ENCODE measurements at regions not wholly inside any gene's neighbourhood (a gene's known extent, or its start where the extent isn't known, plus 50 kb on each side); places are given as distances from the start of the nearest gene placed in this dataset.
"Not testable (repeated sequence)": the region's sequence is repeated elsewhere in the genome, so short reads cannot be mapped to it uniquely, and the experiment has no call there.

DNA sequence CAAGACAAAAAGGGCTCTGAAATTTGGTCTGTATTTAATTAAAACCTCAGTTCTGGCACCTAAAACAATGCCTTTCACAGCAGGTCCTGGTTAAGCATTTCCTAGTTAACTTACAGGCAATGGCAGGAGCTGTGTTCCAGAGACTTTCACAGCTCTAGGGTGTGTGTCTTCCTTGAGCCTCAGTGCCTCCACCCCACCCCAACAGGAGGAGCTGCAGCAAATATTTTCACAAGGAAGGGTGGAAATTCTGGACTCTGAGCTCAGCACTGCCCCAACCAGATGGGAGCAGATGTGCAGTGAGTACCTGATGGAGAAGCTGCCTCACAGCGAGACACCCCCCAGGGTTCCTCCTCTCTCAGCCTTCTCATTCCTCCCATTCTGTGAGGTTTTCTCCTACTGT, 106.3 kb upstream of the SPATA12 start:
- no peak for DNase-seq

DNA sequence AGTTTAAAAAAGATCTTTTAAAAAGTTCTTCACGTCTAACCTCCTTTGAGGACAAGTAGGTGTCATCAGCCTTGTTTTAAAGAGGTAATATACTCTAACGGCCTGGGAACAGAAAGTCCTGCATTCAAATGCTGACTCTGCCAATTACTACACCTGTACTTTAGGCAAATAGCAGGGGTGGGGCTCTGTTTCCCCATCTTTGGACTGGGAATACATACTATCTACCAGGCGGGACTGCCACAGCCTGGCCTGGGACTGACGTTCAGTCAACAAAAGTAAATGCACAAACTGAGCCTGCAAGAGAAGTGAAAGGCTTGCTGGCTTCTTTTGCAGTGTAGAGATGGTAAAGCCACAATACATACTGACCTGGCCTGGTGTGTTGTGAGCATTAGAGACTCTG, 107.6 kb upstream of the SPATA12 start:
- DNase-seq, result no peak

DNA sequence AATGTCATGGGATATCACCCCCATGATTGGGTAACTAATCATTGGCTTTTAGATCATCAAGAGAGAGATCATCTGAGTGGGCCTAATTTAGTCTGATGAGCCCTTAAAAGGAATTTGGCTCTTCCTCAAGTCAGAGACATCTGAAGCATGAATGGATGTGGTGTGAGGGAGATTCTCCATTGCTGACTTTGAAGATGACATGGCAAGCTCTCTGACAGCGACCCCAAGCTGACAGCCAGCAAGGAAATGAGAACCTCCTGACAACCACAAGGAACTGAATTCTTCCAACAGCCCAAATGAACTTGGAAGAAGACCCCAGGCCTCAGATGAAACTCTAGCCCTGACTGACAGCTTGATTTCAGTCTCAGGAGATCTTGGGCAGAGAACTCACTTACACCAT, 108.4 kb upstream of the SPATA12 start:
- DNase-seq, result no peak

DNA sequence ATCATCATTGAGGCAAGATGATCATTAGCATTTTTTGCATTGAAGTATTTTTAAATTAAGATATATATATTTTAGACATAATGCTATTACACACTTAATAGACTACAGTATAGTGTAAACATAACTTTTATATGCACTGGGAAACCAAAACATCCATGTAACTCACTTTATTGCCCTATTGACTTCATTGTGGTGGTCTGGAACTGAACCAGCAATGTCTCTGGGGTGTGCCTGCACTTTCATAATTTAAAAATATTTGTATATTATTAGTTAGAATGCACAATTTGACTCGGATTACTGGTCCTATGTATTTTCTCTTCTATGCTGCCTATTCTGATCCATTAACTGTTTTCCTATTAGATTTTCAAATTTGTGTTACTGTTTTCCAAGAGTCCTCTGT, 109.1 kb upstream of the SPATA12 start:
- no peak for DNase-seq

DNA sequence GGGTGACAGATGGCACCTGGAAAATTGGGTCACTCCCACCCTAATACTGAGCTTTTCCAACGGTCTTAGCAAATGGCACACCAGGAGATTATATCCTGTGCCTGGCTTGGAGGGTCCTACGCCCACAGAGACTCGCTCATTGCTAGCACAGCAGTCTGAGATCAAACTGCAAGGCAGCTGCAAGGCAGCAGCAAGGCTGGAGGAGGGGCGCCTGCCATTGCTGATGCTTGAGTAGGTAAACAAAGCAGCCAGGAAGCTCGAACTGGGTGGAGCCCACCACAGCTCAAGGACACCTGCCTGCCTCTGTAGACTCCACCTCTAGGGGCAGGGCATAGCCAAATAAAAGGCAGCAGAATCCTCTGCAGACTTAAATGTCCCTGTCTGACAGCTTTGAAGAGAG, 115.1 kb upstream of the SPATA12 start:
- not testable (repeated sequence) for DNase-seq

DNA sequence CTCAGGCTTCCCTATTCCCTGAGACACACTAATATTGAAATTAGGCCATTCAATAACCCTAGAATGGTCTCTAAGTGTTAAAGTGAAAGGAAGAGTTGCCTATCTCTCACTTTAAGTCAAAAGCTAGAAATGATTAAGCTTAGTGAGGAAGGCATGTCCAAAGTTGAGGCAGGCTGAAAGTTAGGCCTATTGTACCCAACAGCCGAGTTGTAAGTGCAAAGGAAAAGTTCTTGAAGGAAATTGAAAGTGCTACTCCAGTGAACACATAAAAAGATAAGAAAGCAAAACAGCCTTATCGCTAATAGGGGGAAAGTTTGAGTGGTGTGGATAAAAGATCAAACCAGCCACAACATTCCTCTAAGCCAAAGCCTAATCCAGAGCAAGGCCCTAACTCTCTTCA, 117.9 kb upstream of the SPATA12 start:
- DNase-seq, result no peak

DNA sequence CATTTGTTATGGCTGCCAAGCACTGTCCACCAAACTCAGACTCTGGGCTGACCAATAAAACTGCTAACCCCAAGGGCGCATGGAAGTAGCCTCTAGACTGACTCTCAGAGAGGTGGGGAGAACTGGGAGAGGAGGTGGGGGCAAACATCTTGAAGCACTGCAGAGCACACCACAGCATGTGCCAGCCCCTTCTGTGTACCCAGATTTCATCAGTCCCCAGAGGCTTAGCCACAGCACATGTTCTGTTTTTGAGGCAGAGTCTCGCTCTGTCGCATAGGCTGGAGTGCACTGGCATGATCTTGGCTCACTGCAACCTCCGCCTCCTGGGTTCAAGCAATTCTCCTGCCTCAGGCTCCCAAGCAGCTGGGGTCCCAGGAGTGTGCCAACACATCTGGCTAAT, 119.5 kb upstream of the SPATA12 start:
- DNase-seq, result no peak

DNA sequence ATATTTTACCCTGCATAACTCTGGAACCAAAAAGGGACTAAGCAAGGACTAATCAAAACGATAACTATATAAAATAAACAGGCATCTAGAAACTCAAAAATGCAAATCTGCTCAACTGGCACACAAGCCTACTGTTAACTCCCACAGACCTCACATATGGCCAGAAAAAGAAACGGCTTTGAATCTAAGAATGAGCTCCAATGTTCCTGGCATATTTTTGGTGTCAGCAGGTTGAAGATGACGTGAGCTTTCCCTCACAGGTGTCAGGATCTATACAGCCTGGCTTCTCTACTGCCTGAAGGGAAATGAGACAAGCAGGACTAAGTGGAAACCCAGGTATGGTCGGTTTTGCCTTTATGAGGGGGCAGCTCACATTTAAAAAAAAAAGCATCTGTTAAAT, 120.1 kb upstream of the SPATA12 start:
- DNase-seq, result no peak

DNA sequence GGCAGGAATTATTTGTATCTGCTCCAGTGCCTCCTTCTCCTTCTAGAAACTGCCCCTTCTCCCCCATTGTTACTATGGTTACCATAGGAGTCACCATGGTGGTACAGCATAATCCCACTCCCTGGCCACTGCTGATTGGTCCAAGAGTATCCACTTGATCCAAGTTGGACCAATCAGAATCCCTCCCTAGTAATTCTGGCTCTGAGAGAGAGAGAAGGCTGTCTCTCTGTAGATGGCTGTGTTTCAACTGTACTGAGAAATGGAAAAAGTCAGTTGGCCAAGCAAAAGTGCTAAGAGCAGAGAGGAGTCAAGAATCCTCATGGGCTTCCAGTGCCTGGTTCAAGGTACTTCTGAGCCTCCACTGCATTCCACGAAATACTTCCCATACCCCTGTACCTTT, 120.6 kb upstream of the SPATA12 start:
- no peak for DNase-seq

DNA sequence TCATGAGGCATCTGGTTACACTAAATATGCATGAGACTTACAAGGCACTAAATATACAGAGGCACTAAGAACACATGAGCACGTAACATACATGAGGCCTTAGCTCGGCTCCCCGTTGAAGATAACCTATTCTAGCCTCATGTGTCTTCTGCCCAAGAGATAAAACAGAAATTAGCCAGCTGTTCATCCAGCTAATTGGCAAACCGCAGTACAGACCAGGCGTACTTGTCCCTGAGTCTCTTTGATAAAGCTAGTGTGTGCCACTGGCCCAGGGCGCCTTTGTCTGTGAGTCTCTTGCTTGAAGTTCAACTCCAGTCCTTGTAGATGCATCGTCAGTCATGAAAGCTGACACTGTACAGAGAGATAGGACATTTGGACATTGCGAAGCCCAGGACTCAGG, 121.9 kb upstream of the SPATA12 start:
- DNase-seq, result no peak

DNA sequence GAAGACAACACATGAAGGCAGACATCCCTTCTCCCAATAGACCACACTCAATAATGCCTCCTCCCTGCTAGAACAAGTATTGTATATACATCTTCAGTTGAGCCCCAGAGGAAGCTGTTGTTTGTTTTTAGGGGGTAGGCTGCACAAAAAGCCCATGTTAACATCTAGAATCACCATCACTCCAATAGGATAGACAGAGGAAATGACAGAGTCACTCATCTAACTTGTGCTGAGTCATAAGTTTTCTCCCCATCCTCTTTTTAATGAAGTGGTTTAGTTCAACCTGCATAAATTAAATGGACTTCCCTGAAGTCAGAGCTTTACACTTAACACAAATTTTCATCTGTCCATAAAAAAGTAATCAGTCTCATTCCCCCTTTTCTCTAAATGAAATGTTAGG, 122.9 kb upstream of the SPATA12 start:
- DNase-seq, result no peak

DNA sequence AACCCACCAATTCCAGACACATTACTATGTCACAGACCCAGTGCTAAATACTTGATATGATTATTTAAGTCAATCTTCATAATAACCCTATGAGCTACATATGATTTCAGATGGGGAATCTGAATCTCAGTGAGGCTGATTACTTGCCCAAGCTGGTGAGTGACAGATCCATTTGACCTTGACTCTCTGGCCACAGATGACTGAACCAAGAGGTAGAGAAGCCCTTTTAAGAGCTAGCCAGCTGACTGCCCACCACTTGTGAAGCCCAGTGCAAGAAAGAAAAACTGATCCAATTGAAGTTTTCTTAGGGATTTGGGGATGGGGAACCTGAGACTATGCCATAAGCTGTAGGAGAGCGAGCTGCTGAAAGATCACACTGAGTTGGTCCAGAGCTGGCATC, 124.7 kb upstream of the SPATA12 start:
- no peak for DNase-seq

DNA sequence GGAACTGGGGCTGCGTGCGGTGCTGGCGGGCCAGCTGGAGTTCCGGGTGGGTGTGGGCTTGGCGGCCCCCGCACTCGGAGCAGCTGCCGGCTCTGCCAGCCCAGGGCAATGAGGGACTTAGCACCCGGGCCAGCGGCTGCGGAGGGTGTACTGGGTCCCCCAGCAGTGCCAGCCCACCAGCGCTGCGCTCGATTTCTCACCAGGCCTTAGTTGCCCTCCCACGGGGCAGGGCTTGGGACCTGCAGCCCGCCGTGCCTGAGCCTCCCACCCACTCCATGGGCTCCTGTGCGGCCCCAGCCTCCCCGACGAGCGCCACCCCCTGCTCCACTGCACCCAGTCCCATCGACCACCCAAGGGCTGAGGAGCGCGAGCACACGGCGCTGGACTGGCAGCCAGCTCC, 126.0 kb upstream of the SPATA12 start:
- not testable (repeated sequence) for DNase-seq

DNA sequence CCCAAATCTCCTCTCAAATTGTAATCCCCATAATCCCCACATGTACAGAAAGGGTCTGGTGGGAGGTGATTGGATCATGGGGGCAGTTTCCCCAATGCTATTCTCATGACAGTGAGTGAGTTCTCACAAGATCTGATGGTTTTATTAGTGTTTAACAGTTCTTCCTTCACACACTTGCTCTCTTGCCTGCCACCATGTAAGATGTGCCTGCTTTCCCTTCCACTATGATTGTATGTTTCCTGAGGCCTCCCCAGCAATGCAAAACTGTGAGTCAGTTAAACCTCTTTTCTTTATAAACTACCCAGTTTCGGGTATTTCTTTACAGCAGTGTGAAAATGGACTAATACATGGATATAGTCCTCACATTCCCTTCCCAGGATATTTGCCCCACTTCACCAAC, 126.7 kb upstream of the SPATA12 start:
- DNase-seq, result no peak

DNA sequence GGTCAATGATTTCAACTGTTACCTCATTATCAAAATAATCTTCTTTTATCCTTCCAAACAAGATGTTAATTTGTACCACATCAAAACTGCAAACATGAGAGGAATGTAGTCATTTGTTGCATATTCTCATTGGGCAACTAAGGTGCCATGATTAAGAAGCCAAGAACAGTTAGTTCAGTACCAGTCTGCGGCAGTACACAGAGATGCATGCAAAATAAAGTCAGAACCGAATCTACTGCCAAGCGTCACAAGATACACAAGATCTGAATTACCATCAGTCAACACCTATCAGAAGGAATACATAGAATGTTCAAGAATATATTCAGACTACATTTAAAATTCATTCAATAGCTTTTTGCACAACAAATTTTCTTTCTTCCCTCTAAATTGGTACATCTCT, 127.6 kb upstream of the SPATA12 start:
- DNase-seq, result no peak

DNA sequence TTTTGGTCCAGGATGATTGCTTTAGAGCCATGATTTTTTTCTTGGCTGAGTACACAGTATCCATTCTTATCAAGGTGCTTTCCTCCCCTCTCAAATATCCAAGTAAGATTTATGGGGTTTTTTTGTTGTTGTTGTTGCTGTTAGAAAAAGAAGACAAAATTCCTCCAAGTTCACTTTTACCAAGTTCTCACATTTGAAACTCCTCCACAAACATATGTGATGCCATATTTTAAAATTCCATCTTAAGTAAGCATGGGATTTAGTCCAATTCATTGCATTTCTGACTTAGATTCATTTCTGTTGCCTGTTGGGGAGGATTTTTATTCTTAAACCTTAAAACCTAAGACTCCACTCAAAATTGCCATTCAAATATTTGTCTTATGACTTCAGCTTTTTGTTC, 128.6 kb upstream of the SPATA12 start:
- no peak for DNase-seq

DNA sequence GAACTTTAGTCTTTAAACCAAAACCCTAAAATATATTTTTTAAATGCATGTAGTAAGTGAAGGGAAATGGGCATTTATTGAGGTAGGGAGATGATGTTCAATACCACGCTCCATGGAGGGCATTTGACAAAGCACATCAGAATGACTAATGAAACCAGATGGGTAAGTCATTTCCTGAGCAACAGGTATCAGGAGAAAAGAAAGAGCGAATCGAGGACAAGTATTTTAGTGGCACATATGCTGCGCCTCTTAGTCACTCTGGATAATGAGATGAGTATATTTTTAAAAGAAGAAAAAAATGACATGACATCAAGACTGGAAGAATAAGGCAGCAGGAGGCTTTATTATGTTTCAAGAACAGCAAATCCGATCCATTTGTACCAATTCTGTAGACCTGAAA, 129.0 kb upstream of the ARHGEF3 start:
- DNase-seq, result no peak

DNA sequence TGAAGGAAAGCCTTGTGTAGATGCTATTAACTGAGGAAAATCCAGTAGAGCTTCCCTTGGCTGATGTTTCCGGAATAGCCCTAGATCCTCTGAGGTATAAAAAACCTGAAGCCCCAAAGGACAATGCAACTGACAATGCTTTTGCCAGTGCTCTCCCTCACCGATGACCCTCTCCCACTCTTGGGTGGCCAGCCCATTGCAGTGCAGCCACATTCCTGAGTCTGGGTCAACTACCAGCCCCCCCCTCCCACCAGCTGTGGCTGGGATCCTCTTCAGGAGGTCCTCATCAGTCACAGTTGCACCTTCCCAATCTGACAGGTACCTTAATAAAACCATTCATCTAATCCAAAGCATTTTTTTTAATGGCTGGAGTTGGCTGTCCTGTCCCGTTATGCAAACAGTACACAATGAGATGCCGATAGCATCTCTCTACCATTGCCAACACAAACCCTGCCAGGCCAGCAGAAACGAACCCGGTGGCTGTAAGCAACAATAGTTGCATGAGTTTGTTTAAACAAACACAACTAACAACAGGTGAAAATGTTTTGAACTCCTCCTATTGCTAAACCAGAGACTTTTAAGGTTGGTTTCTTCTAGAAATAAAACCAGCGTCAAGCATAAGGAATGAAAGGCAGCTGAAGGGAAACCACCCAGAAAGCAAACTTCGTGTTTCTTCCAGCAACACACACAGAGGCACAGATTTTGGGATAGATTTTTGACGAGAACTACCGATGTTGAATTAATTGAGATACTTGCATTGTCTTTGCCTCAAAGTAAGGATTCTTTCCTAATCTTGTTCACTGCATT, 128.3 kb upstream of the ARHGEF3 start:
- DNase-seq, result no peak

DNA sequence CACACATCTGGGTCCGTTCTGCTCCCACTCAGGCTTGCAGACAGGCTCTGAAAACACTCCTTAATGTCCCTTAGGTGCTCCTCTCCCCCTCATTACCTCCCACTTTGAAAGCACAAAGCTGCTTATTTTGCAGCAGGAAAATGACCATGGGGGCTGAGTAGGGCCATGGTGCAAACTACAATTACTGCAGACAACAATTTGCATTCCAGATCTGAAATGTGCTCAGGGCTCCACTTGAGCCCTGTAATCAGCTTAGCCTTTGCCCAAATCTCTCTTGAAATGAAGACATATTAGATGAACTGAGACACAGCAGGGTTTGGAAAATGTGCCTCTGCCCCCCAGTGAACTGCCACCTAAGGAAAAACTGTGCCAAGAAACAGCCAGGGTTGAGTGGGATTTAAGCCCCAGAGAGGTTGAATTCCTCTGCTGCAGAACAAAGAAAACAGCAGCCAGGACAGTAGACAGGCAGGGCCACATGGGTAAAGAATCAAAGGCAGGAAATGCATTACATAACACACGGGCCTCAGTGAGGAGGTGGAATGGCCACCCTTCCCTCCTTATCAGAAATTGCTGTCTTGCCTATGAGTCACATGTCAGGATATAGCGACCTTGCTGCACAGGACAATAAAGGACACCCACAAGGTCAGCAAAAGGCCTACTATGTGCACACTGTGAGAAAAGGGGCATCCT, 126.8 kb upstream of the ARHGEF3 start:
- peak; percentile 65 for DNase-seq

DNA sequence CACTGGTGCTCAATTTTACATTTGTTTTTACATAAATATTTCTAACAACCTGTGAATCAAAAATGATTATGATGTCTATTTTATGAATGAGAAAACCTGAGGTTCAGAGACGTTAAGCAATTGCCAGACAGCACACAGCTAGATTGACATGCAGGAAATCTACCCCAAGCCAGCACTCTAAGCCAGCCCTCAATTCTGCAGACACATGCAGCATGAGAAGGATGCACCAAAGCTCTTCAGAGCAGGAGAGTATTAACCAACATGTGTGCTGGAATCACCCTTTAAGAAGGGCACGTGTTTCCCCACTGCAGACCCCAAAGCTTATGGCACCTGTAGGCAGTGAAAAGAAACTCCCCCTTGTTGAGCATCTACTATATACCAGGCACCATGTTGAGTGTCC, 126.1 kb upstream of the ARHGEF3 start:
- DNase-seq, result no peak

DNA sequence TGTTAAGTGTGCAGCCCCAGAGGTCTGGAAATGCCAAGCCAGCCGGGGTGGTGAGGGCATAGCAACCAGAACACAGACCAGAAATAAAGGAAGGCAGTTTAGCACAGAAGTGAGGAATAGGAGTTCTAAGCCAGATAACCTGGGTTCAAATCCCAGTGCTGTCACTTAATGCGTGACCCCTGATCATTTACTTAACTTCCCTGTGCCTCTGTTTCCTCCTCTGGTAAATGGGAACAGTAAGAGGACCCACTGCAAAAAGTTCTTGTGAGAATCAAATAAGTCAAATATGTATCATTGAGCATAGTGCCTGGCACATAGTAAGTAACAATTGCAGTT, 125.2 kb upstream of the ARHGEF3 start:
- no peak for DNase-seq

DNA sequence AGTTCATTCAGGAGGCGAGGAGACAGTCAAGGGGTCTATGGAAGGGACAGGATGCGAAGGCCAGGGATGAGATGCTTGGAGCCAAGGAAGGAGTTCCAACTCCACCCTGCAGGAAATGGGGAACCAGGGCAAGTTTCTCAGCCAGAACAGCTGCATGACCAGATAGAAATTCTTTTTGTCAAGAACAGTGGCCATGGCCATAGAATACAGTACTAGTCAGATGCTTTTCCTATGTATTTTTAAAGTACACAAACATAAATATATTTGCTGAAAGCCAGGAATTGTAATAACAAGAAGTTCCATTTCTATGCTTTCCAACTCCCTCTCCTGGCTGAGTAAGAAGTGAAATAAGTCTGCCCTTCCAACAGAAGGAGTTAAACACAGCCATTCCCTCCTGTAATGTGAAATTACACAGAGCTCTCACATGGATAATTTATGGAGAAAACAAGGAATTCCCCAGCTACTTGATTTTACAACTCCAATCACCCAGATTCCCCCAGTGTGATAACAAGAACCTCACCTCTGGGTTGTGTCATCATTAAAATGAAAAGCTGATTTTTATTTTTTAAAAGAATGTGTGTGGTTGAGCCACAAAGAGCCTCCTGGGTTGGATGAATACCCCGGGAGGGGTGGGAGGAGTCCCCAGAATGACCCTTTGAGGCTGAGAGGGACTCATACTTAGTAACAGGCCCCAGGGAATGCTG, 124.6 kb upstream of the ARHGEF3 start:
- DNase-seq, result no peak

DNA sequence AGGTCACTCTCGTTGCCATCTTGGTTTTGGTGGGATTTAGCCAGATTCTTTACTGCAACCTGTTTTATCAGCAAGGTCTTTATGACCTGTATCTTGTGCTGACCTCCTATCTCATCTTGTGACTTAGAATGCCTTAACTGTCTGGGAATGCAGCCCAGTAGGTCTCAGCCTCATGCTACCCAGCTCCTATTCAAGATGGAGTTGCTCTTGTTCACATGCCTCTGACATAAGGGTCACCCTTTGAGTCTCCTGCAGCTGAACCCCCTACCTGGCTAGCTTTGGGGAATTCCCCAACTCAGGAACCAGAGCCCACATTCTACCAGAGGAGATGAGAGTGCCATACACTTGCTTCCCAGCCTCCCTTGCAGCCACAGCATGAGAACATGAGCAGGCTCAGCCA, 123.0 kb upstream of the ARHGEF3 start:
- not testable (repeated sequence) for DNase-seq

DNA sequence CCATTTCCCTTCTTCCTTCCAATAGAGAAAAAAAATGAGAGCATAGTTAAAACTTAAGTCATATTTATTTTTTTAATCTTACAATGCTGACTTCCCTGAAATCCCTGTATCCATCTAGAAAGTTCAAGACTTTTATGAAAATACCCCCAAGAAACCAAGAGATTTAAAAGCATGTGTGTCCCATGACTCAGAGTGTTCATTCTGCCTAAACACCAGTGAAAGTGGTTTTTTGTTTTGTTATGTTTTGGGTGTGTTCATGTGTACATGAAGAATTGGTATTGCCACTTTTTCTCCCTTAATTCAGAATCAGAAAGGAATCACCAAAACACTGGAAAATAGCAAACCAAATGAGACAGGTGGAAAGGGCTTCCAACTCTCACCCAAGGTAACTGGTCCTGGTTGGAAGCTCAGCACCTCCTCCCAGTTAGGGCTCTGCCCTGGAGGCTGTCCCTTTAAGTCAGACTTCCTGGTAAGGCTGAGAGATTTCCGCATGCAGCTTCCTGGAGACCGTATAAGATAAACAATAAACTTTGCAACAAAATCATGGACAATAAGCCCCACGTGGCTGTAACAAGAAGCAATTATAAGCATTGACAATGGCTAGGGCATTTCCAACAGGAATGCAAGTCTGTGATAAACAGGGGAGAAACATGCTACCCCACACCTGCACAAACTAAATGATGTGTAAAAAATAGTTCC, 121.9 kb upstream of the ARHGEF3 start:
- peak; percentile 40 for DNase-seq
